ENCODE measurements at regions not wholly inside any gene's neighbourhood (a gene's known extent, or its start where the extent isn't known, plus 50 kb on each side); places are given as distances from the start of the nearest gene placed in this dataset.

DNA sequence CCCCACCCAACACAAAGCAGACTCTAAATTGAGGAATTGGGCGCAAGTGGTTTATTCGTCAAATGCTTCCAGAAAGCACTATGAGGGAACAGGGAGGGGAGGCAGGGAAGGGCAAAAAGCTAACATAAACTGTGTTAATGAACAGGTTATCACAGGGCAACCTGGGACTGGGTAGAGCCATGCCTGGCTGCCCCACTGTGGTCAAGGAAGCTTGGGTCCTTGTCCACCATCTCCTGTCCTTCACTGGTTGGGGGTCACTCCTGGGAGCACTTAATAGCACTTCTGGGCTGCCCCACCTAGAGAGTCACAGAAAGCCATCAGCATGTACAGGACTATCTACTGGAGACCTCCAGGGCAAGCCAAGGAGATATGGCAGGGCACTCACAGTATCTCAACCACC, 102.3 kb downstream of the LINC00237 start:
- in situ Hi-C loops (cut with MboI; ENCODE audit: low sequenced_read_pairs) = loop anchor here (25.0 kb wide), 1 partner anchor 92 kb away; no protein-coding TSS in a partner anchor

- in situ Hi-C loops (cut with MboI; ENCODE audit: low sequenced_read_pairs) = loop anchor here (25.0 kb wide), 1 partner anchor 90 kb away; no protein-coding TSS in a partner anchor
Observed at GRCh38 chr20:21002486-21002885, 103.7 kb downstream of the LINC00237 start.

DNA sequence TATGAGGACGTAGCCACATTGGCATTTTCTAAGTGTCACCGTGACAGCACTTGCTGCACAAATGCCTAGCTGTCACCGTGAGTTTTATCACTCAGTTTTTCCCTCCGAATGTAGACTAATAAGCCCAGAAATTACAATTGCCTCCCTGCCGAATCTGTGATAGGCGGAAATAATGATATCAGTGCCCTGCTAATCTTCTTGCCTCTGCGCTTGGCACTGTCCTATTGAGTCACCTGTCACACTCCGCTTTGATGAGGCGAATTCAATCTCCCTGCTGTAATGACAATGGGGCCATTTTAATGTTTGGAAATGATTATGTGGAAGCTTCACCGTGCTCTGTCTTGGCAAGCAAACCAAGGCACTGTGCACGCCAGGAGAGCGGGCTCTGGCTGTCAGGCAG, 112.8 kb downstream of the LINC00237 start:
- in situ Hi-C loops (cut with MboI; ENCODE audit: low sequenced_read_pairs) = no loop called here

GRCh38 chr20:20992686-20993360, 113.3 kb downstream of the LINC00237 start:
- in situ Hi-C loops (cut with MboI; ENCODE audit: low sequenced_read_pairs) = no loop called here

- in situ Hi-C loops (cut with MboI; ENCODE audit: low sequenced_read_pairs) = no loop called here
Observed at GRCh38 chr20:20992277-20992676, 113.9 kb downstream of the LINC00237 start.

DNA sequence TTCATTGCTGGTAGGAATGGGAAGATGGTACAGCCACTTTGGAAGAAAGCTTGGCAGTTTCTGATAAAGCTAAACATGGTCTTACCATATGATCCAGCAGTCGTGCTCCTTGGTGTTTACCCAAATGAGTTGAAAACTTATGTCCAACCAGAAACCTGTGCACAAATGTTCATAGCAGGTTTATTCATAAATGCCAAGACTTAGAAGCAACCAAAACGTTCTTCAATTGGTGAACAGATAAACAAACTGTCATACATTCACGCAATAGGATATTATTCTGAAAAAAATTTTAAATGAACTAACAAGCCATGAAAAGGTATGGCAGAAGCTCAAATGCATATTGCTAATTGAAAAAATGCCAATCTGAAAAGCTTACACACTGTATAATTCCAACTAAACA, 117.1 kb downstream of the LINC00237 start:
- in situ Hi-C loops (cut with MboI; ENCODE audit: low sequenced_read_pairs) = no loop called here

DNA sequence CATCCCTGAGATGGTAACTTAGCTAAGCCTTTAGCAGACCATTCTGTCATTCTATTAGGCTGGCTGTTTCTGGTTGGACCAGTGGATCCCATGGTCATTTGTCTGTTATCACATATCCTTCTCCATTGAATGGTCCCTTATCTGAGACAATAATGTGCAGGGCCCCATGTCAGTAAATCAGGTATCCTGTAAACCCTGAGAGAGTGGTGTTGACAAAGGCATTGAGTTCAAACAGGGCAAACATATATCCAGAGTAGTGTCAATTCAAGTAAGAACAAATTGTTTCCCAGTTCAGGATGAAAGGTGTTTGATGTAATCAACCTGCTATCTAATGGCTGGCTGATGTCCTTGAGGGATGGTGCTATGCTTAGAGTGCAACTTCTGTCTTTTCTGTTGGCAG, 126.2 kb downstream of the LINC00237 start:
- in situ Hi-C loops (cut with MboI; ENCODE audit: low sequenced_read_pairs) = no loop called here

DNA sequence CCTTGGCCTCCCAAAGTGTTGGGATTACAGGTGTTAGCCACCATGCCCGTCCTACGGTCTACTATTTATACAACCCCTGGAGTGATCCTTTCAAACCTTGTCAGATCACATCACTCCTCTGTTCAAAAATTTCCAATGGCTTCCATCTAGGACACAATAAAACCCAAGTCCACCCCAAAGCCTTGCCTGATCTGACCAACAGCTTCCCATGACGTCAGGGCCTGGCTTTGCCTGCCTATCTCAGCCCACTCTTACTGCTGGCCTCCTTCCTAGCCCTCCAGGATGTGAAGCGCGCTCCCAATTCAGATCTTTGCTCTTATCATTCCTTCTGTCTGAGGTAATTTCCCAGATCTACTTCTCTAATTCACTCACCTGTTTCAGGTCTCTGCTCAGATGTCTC, 128.4 kb downstream of the LINC00237 start:
- in situ Hi-C loops (cut with MboI; ENCODE audit: low sequenced_read_pairs) = no loop called here

- in situ Hi-C loops (cut with MboI; ENCODE audit: low sequenced_read_pairs) = no loop called here
Observed at GRCh38 chr20:20972490-20972889, 133.7 kb downstream of the LINC00237 start.

- in situ Hi-C loops (cut with MboI; ENCODE audit: low sequenced_read_pairs) = no loop called here
Observed at GRCh38 chr20:20971810-20972209, 134.3 kb downstream of the LINC00237 start.

DNA sequence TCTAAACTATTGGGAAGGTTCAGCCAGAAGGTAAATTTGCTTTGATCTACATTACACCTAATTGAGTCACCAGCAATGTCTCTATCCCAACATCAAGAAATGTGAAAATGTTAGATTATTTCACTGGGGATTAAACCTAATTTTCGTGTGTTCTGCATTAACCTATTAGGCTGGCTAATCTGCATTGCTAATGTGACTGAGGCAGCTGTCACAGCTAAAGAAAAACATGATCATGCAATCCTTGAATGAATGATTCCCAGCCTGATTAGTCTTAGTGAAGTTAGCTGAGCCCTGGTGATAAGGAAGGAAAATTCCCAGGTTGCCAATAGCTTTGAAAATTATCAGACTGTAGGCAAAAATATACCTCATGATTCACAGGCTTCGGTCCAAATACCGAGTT, 135.3 kb downstream of the LINC00237 start:
- in situ Hi-C loops (cut with MboI; ENCODE audit: low sequenced_read_pairs) = no loop called here

DNA sequence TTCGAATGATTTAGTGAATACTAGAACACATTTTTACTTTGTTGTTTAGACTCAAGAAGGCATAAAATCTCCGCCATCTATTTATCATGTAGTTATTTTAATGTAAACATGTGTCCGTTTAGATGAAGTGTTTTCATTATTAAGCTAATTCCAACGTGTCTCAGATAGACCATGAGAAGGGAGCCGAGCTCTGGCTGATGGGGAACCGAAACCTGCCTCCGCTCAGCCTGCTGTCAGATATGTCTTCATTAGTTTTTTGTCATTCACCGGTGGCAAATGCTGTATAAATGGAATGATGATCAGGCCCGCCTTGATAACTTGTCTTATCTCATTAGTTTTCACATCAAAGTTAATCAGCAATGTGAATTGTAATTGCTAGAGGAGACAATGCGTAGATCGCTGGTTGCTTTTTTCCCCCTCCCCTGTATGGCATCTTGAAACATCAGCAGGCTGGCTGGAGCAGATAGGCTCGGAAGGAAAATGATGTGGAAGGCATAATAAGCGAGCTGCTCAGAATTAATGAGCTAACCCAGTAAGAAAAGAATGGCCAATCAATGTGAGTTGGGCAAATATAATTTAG, 136.4 kb downstream of the LINC00237 start:
- in situ Hi-C loops (cut with MboI; ENCODE audit: low sequenced_read_pairs) = no loop called here

DNA sequence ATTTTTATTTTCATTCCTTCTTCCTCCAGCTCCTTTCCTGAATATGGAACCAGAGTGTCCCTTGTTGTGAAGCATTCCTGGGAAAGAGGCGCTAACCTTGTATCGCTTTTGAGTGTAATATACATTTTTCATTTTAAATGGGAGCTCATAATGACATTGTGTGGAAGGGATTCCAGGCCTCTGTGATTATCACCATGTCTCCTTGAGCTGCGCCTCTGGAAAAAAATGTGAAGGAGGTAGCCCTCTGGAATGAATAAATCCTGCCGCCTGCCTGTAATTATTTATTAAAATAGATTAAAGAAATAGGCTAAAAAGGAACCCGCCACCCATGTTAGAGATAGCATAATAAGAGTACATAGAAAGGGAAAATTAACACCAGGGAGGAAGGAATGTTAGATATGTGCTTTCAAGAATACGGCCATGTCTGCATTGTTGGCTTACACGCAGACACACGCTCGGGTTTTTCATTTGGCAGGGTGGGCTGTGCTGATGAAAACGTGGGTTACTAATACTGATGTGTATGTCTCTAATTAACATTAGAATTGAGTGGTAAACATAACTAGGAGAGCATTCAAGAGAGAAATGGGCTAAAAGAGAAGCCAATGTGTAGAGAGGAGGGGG, 138.5 kb downstream of the LINC00237 start:
- in situ Hi-C loops (cut with MboI; ENCODE audit: low sequenced_read_pairs) = no loop called here

GRCh38 chr20:20966171-20966570, 140.0 kb downstream of the LINC00237 start:
- in situ Hi-C loops (cut with MboI; ENCODE audit: low sequenced_read_pairs) = no loop called here

DNA sequence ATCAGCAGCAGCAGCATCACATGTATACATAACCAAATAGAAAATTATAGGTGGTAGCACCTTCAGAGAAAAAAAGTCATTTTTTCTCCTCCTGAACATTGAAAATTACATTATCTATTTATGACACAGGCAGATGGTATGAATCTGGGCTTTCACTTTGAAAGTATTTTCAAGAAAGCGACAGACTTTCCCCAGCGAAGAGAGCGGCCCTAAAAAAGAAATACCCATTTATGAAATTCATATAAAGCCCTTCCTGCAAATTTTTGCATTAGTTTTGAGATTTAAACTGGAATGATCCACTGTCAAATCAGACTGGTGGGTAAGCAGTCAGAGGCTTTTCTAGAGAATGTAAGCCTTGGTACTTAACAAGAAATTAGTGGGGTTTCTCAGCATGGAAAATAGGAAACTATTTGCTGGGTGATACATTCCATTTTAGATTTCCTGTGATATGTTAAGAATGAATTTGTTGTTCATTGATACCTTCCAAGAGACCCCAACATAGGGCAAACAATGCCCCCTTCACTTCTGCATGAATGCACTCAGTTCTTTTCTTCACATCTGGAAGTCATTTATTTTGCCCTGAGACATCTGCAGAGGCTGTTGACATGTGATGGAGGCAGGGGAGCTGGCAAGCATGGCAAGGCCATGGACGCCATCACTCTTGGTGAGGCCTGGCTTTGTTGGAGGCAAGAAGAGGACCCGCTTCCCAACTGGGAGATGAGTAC, 147.0 kb downstream of the LINC00237 start:
- in situ Hi-C loops (cut with MboI; ENCODE audit: low sequenced_read_pairs) = no loop called here

GRCh38 chr20:20956513-20956931, 149.6 kb downstream of the LINC00237 start:
- in situ Hi-C loops (cut with MboI; ENCODE audit: low sequenced_read_pairs) = no loop called here

DNA sequence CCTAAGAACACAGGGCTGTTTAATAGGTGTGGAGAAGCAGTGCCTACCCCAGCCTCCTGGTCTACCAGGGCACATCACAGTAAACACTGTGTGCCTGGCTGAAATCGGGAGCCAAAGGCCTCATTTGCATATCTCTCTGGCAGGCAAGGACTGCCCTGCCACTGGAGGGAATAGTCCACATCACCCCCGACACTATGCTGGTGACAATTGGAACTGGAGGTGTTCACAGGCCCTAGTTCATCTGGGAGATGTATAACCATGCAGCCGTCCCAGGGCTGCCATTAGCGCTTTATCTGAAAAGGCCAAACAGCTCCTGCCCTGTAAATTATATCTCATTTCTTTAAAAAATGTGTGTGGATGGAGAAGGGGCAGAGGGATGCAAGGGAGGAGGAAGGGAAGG, 150.3 kb downstream of the LINC00237 start:
- in situ Hi-C loops (cut with MboI; ENCODE audit: low sequenced_read_pairs) = no loop called here

DNA sequence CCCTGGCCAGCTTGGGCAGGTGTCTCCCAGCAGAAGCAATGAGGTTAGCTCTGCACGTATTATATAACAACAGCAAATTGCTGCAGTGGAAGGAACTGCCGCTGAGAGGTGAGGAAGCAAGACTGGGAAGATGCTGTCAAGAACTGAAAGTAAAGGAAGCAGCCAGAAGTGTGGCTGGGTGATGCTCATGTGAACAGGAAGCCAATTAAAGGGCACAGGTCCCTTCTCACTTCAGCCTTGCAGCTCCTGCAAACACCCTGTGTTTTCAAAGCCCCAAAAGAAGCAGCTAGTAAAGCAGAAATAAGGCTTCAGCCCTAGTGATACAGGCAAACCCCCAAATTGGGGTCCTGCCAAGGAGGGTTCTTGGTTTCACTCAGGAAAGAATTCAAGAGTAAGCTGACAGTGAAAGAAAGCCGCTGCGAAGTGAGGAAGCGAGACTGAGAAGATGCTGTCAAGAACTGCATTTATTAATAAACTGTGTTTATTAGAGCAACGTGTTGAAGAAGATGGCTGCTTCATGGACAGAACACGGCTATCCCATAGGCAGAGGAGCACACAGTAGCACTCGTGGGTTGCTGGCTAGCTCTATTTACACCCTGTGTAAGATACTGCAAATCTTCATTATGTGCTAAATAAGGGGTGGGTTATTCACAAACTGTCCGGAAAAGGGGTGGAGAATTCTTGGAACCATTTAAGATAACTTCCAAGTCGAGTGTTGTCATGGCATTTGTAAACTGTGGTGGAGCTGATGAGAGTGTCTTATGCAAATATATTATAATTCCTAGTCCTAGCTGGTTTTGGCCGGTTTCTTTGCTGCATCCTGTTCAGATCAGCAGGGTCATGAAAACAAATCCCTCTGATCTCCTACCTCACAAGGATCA, 152.2 kb downstream of the LINC00237 start:
- in situ Hi-C loops (cut with MboI; ENCODE audit: low sequenced_read_pairs) = no loop called here

DNA sequence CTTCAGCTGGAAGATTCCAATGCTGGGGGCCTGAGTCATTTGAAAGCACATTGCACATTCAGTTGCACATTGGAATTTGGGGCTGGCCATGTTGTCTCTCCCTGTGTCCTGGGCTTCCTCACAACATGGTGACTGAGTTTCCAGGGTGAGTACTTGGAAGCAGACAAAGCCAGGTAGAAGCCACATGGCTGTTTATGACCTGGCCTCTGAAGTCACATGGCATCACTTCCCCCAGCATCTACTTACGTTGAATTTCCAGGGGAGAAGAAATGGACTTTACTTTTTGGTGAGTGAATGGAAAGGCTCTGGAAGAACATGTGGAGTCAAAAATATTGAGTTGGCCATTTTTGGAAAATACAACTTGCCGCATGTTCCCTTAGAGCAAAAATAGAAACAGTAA, 155.5 kb downstream of the LINC00237 start:
- in situ Hi-C loops (cut with MboI; ENCODE audit: low sequenced_read_pairs) = no loop called here

DNA sequence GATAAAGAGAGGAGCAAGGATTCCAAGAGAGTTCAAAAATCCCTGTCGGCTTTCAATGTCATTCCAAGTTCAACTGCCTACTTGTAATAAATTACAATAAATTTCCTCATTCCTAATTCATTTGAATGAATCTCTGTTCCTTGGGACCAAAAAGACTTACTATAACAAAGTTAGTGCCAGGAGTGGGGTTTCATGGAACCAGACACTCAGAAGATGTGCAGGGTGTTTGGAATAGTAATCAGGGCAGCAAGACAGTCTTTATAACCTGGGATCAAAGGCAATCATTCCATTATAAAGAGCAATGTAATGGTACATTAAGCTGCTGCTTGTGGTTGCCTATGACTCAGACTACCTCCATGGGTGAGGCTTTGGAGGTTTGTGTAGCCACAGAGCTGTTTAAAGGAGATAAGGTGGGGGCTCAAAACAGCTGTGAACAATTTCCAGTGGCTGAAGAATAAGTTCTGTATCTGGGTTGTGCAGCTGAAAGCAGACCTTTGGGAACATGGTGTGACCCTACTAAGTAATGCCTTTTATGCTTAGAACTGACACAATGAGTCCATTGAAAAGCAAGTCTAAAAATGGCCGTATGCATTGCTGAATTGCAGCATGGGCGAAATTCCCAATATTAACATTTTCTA, 159.9 kb downstream of the LINC00237 start:
- in situ Hi-C loops (cut with MboI; ENCODE audit: low sequenced_read_pairs) = no loop called here

All from HL-60/S4 treated with phorbol 12-myristate 13-acetate at 8.2 ng/mL for 4 days and 3 days (cell line).